ENCODE measurements at regions not wholly inside any gene's neighbourhood (a gene's known extent, or its start where the extent isn't known, plus 50 kb on each side); places are given as distances from the start of the nearest gene placed in this dataset.
"Not testable (repeated sequence)": the region's sequence is repeated elsewhere in the genome, so short reads cannot be mapped to it uniquely, and the experiment has no call there.

- DNase-seq (ENCODE audit: low read depth, low spot score): no peak
- no peak overlapping the region for H3K27ac ChIP-seq
- H3K9ac ChIP-seq (ENCODE audit: insufficient read length): no peak overlapping the region
- no peaks in the 10 kb centered on the region for H3K9me3 ChIP-seq (ENCODE audit: low read depth, low read length)
- H3K4me3 ChIP-seq: no peak overlapping the region
- no peak for TF ChIP-seq POLR2AphosphoS5 (IDR thresholded peaks at IDR 0.05; ENCODE audit: borderline replicate concordance, low read depth, low read length)
- no peak for TF ChIP-seq EZH2 (IDR thresholded peaks at IDR 0.05)
- TF ChIP-seq FOXP2 (optimal IDR thresholded peaks at IDR 0.05; ENCODE audit: control extremely low read depth, extremely low read length, insufficient read depth): no peak
- no peaks in the 10 kb centered on the region for H3K36me3 ChIP-seq (ENCODE audit: insufficient read depth, low read length)
Observed at GRCh38 chr4:177802661-177803060, 360.4 kb upstream of the AGA start.

DNA sequence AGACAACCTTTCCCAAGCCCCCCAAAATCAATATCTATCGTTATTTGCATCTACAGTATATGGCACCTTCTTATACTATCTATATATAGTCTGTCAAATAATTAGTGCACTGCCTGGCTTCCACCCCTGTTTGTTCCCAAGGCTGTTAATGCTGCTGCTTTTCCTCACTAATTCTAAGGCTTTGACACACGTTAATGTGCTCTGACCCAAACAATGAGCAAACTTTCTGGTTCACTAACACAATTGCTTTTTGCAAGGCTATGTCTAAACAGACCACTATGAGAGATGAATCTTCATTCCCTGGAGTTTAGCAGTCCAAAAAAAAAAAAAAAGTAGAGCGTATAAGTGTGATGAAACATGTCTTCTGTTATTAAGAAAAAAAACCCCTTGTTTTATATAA is 360.9 kb upstream of the AGA start:
- H3K9me3 ChIP-seq (ENCODE audit: low read depth, low read length): no peaks in the 10 kb centered on the region
- TF ChIP-seq FOXP2 (optimal IDR thresholded peaks at IDR 0.05; ENCODE audit: control extremely low read depth, extremely low read length, insufficient read depth): no peak
- TF ChIP-seq POLR2AphosphoS5 (IDR thresholded peaks at IDR 0.05; ENCODE audit: borderline replicate concordance, low read depth, low read length): no peak
- TF ChIP-seq EZH2 (IDR thresholded peaks at IDR 0.05): no peak
- DNase-seq (ENCODE audit: low read depth, low spot score): no peak
- H3K9ac ChIP-seq (ENCODE audit: insufficient read length): no peak overlapping the region
- H3K27ac ChIP-seq: no peak overlapping the region
- no peaks in the 10 kb centered on the region for H3K36me3 ChIP-seq (ENCODE audit: insufficient read depth, low read length)
- H3K4me3 ChIP-seq: no peak overlapping the region

- no peak overlapping the region for H3K9ac ChIP-seq (ENCODE audit: insufficient read length)
- no peaks in the 10 kb centered on the region for H3K9me3 ChIP-seq (ENCODE audit: low read depth, low read length)
- no peak overlapping the region for H3K4me3 ChIP-seq
- no peak overlapping the region for H3K27ac ChIP-seq
- DNase-seq (ENCODE audit: low read depth, low spot score): peak; percentile 8
- no peak for TF ChIP-seq FOXP2 (optimal IDR thresholded peaks at IDR 0.05; ENCODE audit: control extremely low read depth, extremely low read length, insufficient read depth)
- TF ChIP-seq POLR2AphosphoS5 (IDR thresholded peaks at IDR 0.05; ENCODE audit: borderline replicate concordance, low read depth, low read length): no peak
- no peak for TF ChIP-seq EZH2 (IDR thresholded peaks at IDR 0.05)
- no peaks in the 10 kb centered on the region for H3K36me3 ChIP-seq (ENCODE audit: insufficient read depth, low read length)
Observed at GRCh38 chr4:177809791-177810190, 367.6 kb upstream of the AGA start.

GRCh38 chr4:177810220-177810619 is 368.0 kb upstream of the AGA start:
- Histone ChIP-seq H3K36me3 (ENCODE audit: insufficient read depth, low read length) (no peaks in the 10 kb centered on the region), H3K4me3 (no peak overlapping the region), H3K27ac (no peak overlapping the region), H3K9me3 (ENCODE audit: low read depth, low read length) (no peaks in the 10 kb centered on the region), H3K9ac (ENCODE audit: insufficient read length) (no peak overlapping the region)
- no peak for TF ChIP-seq POLR2AphosphoS5 (IDR thresholded peaks at IDR 0.05; ENCODE audit: borderline replicate concordance, low read depth, low read length)
- TF ChIP-seq FOXP2 (optimal IDR thresholded peaks at IDR 0.05; ENCODE audit: control extremely low read depth, extremely low read length, insufficient read depth): no peak
- no peak for TF ChIP-seq EZH2 (IDR thresholded peaks at IDR 0.05)
- DNase-seq (ENCODE audit: low read depth, low spot score): no peak

DNA sequence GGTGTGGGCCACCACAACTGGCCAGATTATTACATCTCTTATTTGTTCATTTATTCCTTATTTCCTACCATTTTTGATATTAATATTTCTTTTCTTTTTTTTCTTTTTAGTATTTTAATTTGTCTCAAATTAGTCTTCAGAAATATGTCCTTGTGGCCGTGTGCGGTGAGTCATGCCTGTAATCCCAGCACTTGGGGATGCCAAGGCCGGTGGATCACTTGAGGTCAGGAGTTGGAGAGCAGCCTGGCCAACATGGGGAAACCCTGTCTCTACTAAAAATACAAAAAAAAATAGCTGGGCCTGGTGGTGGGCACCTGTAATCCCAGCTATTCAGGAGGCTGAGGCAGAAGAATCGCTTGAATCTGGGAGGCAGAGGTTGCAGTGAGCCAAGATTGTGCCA is 376.2 kb upstream of the AGA start:
- DNase-seq (ENCODE audit: low read depth, low spot score); H3K27ac ChIP-seq; H3K36me3 ChIP-seq (ENCODE audit: insufficient read depth, low read length); H3K9me3 ChIP-seq (ENCODE audit: low read depth, low read length); H3K9ac ChIP-seq (ENCODE audit: insufficient read length); H3K4me3 ChIP-seq: not testable (repeated sequence)

- TF ChIP-seq FOXP2 (optimal IDR thresholded peaks at IDR 0.05; ENCODE audit: control extremely low read depth, extremely low read length, insufficient read depth) (no peak), EZH2 (IDR thresholded peaks at IDR 0.05) (no peak), POLR2AphosphoS5 (IDR thresholded peaks at IDR 0.05; ENCODE audit: borderline replicate concordance, low read depth, low read length) (no peak)
- H3K36me3 ChIP-seq (ENCODE audit: insufficient read depth, low read length): no peaks in the 10 kb centered on the region
- H3K9ac ChIP-seq (ENCODE audit: insufficient read length): no peak overlapping the region
- H3K27ac ChIP-seq: no peak overlapping the region; the same call in 1 of the 2 replicates
- no peak overlapping the region for H3K4me3 ChIP-seq
- peak; percentile 20 for DNase-seq (ENCODE audit: low read depth, low spot score)
- no peaks in the 10 kb centered on the region for H3K9me3 ChIP-seq (ENCODE audit: low read depth, low read length)
Observed at GRCh38 chr4:177826973-177827372, 384.7 kb upstream of the AGA start.

DNA sequence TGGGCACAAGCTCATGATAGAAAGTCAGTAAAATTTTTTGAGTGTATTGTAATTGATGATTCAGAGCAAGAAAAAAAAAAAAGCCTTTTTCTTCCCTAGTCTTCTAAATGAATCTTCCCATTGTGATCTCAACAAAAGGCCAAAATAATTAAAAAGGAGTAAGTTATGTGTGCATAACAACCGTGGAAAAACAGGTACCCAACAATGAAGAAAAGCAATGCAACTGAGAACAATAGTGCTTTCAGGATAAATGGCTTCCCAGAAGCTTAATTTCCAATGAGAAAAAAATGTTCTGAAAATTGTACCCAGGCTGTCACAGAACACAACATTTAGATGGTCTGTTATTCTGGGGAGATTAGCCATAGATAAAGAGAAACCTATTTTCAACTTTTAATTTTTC is 399.0 kb upstream of the AGA start:
- Histone ChIP-seq H3K27ac (no peak overlapping the region), H3K4me3 (no peak overlapping the region), H3K36me3 (ENCODE audit: insufficient read depth, low read length) (no peaks in the 10 kb centered on the region), H3K9me3 (ENCODE audit: low read depth, low read length) (no peaks in the 10 kb centered on the region), H3K9ac (ENCODE audit: insufficient read length) (no peak overlapping the region)
- no peak for DNase-seq (ENCODE audit: low read depth, low spot score)
- TF ChIP-seq FOXP2 (optimal IDR thresholded peaks at IDR 0.05; ENCODE audit: control extremely low read depth, extremely low read length, insufficient read depth): no peak
- no peak for TF ChIP-seq EZH2 (IDR thresholded peaks at IDR 0.05)
- no peak for TF ChIP-seq POLR2AphosphoS5 (IDR thresholded peaks at IDR 0.05; ENCODE audit: borderline replicate concordance, low read depth, low read length)

- Histone ChIP-seq H3K9me3 (ENCODE audit: low read depth, low read length) (no peaks in the 10 kb centered on the region), H3K27ac (no peak overlapping the region), H3K4me3 (no peak overlapping the region), H3K9ac (ENCODE audit: insufficient read length) (no peak overlapping the region), H3K36me3 (ENCODE audit: insufficient read depth, low read length) (no peaks in the 10 kb centered on the region)
- no peak for DNase-seq (ENCODE audit: low read depth, low spot score)
- no peak for TF ChIP-seq FOXP2 (optimal IDR thresholded peaks at IDR 0.05; ENCODE audit: control extremely low read depth, extremely low read length, insufficient read depth)
- no peak for TF ChIP-seq POLR2AphosphoS5 (IDR thresholded peaks at IDR 0.05; ENCODE audit: borderline replicate concordance, low read depth, low read length)
- no peak for TF ChIP-seq EZH2 (IDR thresholded peaks at IDR 0.05)
Observed at GRCh38 chr4:177853229-177853628, 411.0 kb upstream of the AGA start.

- TF ChIP-seq FOXP2 (optimal IDR thresholded peaks at IDR 0.05; ENCODE audit: control extremely low read depth, extremely low read length, insufficient read depth) (no peak), EZH2 (IDR thresholded peaks at IDR 0.05) (no peak), POLR2AphosphoS5 (IDR thresholded peaks at IDR 0.05; ENCODE audit: borderline replicate concordance, low read depth, low read length) (no peak)
- no peak overlapping the region for H3K9ac ChIP-seq (ENCODE audit: insufficient read length)
- H3K4me3 ChIP-seq: no peak overlapping the region
- H3K27ac ChIP-seq: no peak overlapping the region
- no peaks in the 10 kb centered on the region for H3K9me3 ChIP-seq (ENCODE audit: low read depth, low read length)
- H3K36me3 ChIP-seq (ENCODE audit: insufficient read depth, low read length): no peaks in the 10 kb centered on the region
- DNase-seq (ENCODE audit: low read depth, low spot score): no peak
Observed at GRCh38 chr4:177855507-177856197, 413.4 kb upstream of the AGA start.
